ENCODE measurements at regions not wholly inside any gene's neighbourhood (a gene's known extent, or its start where the extent isn't known, plus 50 kb on each side); places are given as distances from the start of the nearest gene placed in this dataset.
"Not testable (repeated sequence)": the region's sequence is repeated elsewhere in the genome, so short reads cannot be mapped to it uniquely, and the experiment has no call there.

DNA sequence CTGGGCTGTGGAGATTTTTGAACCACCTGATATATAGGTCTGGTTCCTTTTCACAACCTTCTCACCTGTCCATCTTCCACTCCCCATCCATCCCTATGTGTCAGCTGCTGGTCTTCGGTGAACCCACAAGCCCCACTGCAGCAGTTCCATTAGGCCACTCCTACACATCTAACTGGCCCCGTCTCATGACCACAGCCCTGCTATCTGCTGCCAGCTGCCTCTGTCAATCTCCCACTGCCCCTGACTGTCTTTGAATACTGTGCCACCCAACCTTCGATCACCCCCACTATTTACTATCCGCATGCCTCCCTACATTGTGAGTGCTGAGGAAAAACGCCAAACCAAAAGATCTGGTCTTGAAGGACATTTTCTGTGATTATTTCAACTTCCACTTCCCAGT lies 795.4 kb downstream of the IGSF11 start:
- no peaks in the 10 kb centered on the region for H3K4me1 Mint-ChIP-seq (ENCODE audit: low read depth)
- CTCF ChIA-PET, result no interaction called here

DNA sequence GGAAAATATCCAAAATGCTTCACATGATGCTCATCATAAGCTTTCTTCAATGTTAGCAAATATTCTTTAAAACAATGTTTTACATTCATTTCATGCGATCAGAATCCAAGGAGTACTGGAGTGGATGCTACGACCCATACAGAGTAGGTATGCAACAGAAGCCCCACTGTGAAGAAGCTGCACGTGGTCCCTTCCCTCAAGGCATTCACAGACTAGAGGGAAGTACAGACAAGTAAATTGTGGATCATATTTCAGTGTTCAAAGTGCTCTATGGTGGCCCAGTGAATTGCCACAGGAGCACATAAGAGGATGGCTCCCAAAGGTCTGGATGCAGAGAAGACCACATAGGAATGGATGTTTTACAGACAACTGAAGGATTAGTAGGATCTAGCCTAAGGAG lies 789.9 kb downstream of the IGSF11 start:
- ChIA-PET CTCF (no interaction called here), POLR2A (no interaction called here)
- no peaks in the 10 kb centered on the region for H3K4me1 Mint-ChIP-seq (ENCODE audit: low read depth)

More for the DNA sequence above, 795.4 kb downstream of the IGSF11 start:
- POLR2A ChIA-PET, result no interaction called here
- H3K9me3 Mint-ChIP-seq (ENCODE audit: insufficient read depth), result no peaks in the 10 kb centered on the region
- ATAC-seq (no peak), DNase-seq (no peak)
- no peak overlapping the region for H3K27ac Mint-ChIP-seq
- no peaks in the 10 kb centered on the region for H3K36me3 Mint-ChIP-seq (ENCODE audit: low read depth)
- no peak overlapping the region for H3K4me3 Mint-ChIP-seq
- H3K27me3 Mint-ChIP-seq (ENCODE audit: low read depth), result no peaks in the 10 kb centered on the region

DNA sequence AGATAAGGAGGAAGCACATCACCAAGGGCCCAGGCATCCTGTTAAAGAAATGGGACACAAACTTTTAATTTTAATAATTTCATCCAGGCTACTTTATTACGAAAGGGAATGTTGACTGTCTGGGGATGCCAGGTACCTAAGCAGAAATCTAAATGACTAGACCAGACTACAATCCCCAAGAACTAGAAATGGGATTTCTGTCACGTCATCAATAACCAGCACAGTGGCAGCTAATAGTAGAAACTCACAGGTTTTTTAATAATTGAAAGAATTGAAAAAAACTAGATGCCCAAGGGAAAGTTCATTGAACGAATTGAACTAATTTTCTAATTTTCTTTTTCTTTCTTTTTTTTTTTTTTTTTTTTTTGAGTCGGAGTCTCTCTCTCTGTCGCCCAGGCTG lies 789.3 kb downstream of the IGSF11 start:
- CTCF ChIA-PET, result no interaction called here
- Mint-ChIP-seq H3K36me3 (ENCODE audit: low read depth) (no peaks in the 10 kb centered on the region), H3K4me1 (ENCODE audit: low read depth) (no peaks in the 10 kb centered on the region), H3K27ac (no peak overlapping the region), H3K9me3 (ENCODE audit: insufficient read depth) (no peaks in the 10 kb centered on the region), H3K27me3 (ENCODE audit: low read depth) (no peaks in the 10 kb centered on the region), H3K4me3 (no peak overlapping the region)
- POLR2A ChIA-PET, result no interaction called here
- no peak for ATAC-seq
- no peak for DNase-seq

More for the DNA sequence above, 789.9 kb downstream of the IGSF11 start:
- Mint-ChIP-seq H3K27me3 (ENCODE audit: low read depth) (no peaks in the 10 kb centered on the region), H3K4me3 (no peak overlapping the region), H3K36me3 (ENCODE audit: low read depth) (no peaks in the 10 kb centered on the region), H3K9me3 (ENCODE audit: insufficient read depth) (no peaks in the 10 kb centered on the region), H3K27ac (no peak overlapping the region)
- DNase-seq (no peak), ATAC-seq (no peak)

DNA sequence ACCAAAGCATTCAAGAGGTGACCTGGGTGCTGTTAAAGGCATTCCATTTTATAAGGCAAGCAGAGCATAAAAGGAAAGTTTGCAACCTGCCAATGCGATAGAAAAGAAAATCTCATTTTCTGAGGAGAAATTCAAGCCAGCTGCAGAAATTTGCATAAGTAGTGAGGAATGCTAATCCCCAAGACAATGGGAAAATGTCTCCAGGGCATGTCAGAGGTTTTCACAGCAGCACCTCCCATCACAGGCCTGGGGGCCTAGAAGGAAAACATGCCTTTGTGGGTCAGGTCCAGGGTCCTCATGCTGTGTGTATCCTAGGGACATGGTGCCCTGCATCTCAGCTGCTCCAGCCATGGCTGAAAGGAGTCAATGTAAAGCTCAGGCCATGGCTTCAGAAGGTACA lies 775.8 kb downstream of the IGSF11 start:
- H3K4me3 Mint-ChIP-seq; DNase-seq; ATAC-seq; H3K9me3 Mint-ChIP-seq (ENCODE audit: insufficient read depth); H3K27me3 Mint-ChIP-seq (ENCODE audit: low read depth); CTCF ChIA-PET; H3K4me1 Mint-ChIP-seq (ENCODE audit: low read depth); H3K27ac Mint-ChIP-seq; POLR2A ChIA-PET; H3K36me3 Mint-ChIP-seq (ENCODE audit: low read depth): not testable (repeated sequence)

DNA sequence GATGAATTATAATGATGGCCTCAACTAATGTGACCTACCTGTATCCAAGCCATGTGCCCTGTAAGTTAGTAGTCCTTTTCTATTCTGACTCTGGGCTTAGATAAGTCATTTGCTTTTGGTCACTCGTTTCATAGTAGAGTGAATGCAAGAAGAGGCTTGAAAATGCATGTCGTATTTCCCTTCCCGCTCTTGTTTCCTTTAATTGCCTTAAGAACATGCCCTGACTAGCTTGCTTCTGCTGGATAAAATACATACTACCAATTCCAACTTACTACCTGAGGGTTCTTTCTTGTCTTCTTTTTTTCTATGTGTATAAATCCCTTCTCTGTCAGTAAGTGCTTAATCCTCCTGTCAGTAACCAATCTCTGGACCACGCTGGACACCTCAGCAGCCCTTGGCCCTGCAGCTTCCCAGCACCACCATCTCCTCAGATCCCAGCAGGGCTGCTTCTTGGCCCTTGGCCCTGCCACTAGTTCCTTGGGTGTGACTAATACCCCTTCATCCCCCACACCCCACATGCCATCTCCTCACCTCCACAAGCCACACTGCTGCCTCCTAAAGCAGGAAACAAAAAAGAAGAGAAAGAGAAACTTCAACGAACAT lies 771.7 kb downstream of the IGSF11 start:
- no peaks in the 10 kb centered on the region for H3K27me3 Mint-ChIP-seq (ENCODE audit: low read depth)
- POLR2A ChIA-PET, result no interaction called here
- no peak overlapping the region for H3K27ac Mint-ChIP-seq
- H3K9me3 Mint-ChIP-seq (ENCODE audit: insufficient read depth), result no peaks in the 10 kb centered on the region
- no peak overlapping the region for H3K4me3 Mint-ChIP-seq
- H3K4me1 Mint-ChIP-seq (ENCODE audit: low read depth), result no peaks in the 10 kb centered on the region
- no peaks in the 10 kb centered on the region for H3K36me3 Mint-ChIP-seq (ENCODE audit: low read depth)
- ATAC-seq (no peak), DNase-seq (no peak)
- CTCF ChIA-PET, result no interaction called here

- DNase-seq (no peak), ATAC-seq (no peak)
- no peaks in the 10 kb centered on the region for H3K4me1 Mint-ChIP-seq (ENCODE audit: low read depth)
- H3K27me3 Mint-ChIP-seq (ENCODE audit: low read depth), result no peaks in the 10 kb centered on the region
- ChIA-PET CTCF (no interaction called here), POLR2A (no interaction called here)
- H3K4me3 Mint-ChIP-seq, result no peak overlapping the region
- H3K9me3 Mint-ChIP-seq (ENCODE audit: insufficient read depth), result peaks cover 4% of the 10 kb centered on the region
- H3K27ac Mint-ChIP-seq, result no peak overlapping the region
- no peaks in the 10 kb centered on the region for H3K36me3 Mint-ChIP-seq (ENCODE audit: low read depth)
These were observed 767.1 kb downstream of the IGSF11 start for GRCh38 chr3:118267588-118267987.

DNA sequence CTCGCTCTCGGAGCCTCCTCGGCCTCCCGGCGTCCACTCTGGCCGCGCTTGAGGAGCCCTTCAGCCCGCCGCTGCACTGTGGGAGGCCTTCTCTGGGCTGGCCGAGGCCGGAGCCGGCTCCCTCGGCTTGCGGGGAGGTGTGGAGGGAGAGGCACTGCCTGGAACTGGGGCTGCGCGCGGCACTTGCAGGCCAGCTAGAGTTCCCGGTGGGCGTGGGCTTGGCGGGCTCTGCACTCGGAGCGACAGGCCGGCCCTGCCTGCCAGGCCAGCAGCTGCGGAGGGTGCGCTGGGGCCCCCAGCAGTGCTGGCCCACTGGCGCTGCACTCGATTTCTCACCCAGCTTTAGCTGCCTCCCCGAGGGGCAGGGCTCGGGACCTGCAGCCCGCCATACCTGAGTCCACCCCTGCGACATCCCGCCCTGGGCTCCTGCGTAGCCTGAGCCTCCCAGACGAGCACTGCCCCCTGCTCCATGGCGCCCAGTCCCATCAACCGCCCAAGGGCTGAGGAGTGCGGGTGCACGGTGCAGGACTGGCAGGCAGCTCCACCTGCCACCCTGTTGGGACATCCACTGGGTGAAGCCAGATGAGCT lies 765.0 kb downstream of the IGSF11 start:
- Mint-ChIP-seq H3K27ac (no peak overlapping the region), H3K4me1 (ENCODE audit: low read depth) (no peaks in the 10 kb centered on the region), H3K4me3 (no peak overlapping the region), H3K36me3 (ENCODE audit: low read depth) (no peaks in the 10 kb centered on the region), H3K9me3 (ENCODE audit: insufficient read depth) (peaks cover 8% of the 10 kb centered on the region), H3K27me3 (ENCODE audit: low read depth) (no peaks in the 10 kb centered on the region)
- ATAC-seq, result no peak
- POLR2A ChIA-PET, result no interaction called here
- no peak for DNase-seq
- CTCF ChIA-PET, result no interaction called here

DNA sequence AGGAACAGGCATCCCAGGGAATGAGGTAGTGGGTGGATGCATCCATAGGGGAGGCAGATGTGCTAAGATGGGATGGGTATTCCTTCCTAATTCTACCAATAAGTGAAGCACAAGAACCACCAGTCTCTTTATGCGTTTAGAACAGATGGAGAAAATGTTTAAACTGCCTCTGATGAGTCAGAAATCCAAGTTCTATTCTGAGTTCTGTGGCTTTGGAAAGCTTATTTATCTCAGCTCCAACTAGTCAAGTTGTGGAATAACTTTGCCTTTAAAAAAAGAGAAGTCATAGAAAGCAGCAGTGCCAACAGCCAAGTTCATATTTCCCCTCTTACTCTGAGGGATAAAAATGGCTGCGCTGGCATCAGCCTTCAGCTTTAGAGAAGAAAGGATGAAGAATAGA lies 761.7 kb downstream of the IGSF11 start:
- H3K27me3 Mint-ChIP-seq (ENCODE audit: low read depth), result no peaks in the 10 kb centered on the region
- H3K36me3 Mint-ChIP-seq (ENCODE audit: low read depth), result no peaks in the 10 kb centered on the region
- DNase-seq, result no peak
- no peak overlapping the region for H3K4me3 Mint-ChIP-seq
- CTCF ChIA-PET, result no interaction called here
- ATAC-seq, result no peak
- POLR2A ChIA-PET, result no interaction called here
- no peak overlapping the region for H3K27ac Mint-ChIP-seq
- peaks cover 8% of the 10 kb centered on the region for H3K9me3 Mint-ChIP-seq (ENCODE audit: insufficient read depth)
- H3K4me1 Mint-ChIP-seq (ENCODE audit: low read depth), result no peaks in the 10 kb centered on the region

GRCh38 chr3:118277814-118278213 lies 756.8 kb downstream of the IGSF11 start:
- Mint-ChIP-seq H3K4me3 (no peak overlapping the region), H3K27me3 (ENCODE audit: low read depth) (no peaks in the 10 kb centered on the region), H3K9me3 (ENCODE audit: insufficient read depth) (peaks cover 4% of the 10 kb centered on the region), H3K36me3 (ENCODE audit: low read depth) (no peaks in the 10 kb centered on the region), H3K4me1 (ENCODE audit: low read depth) (no peaks in the 10 kb centered on the region), H3K27ac (no peak overlapping the region)
- ChIA-PET CTCF (no interaction called here), POLR2A (no interaction called here)
- DNase-seq, result no peak
- ATAC-seq, result no peak

GRCh38 chr3:118292841-118293240 lies 741.8 kb downstream of the IGSF11 start:
- peaks cover 25% of the 10 kb centered on the region for H3K9me3 Mint-ChIP-seq (ENCODE audit: insufficient read depth)
- ChIA-PET CTCF (no interaction called here), POLR2A (no interaction called here)
- H3K27ac Mint-ChIP-seq, result no peak overlapping the region
- DNase-seq (no peak), ATAC-seq (no peak)
- no peaks in the 10 kb centered on the region for H3K36me3 Mint-ChIP-seq (ENCODE audit: low read depth)
- no peak overlapping the region for H3K4me3 Mint-ChIP-seq
- no peaks in the 10 kb centered on the region for H3K27me3 Mint-ChIP-seq (ENCODE audit: low read depth)
- no peaks in the 10 kb centered on the region for H3K4me1 Mint-ChIP-seq (ENCODE audit: low read depth)

DNA sequence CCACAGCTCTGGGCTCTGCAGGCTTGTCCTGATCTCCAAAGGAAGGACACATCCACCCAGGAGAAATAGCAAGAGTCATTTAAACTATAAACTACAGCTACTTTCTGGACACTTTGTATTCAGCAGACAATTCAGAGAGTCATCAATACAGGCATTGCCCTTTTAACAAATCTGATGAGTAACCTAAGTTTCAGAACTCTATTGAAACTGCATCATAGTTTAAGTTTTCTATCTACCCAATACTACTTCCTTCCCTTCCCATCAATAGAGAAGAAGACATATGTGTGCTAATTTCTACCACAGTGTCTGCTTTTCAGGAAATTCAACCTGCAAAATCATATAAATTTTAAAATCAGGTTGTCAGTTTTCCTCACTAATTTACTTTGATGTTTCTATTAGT lies 736.5 kb downstream of the IGSF11 start:
- no peak for ATAC-seq
- ChIA-PET CTCF (no interaction called here), POLR2A (no interaction called here)
- no peaks in the 10 kb centered on the region for H3K36me3 Mint-ChIP-seq (ENCODE audit: low read depth)
- H3K9me3 Mint-ChIP-seq (ENCODE audit: insufficient read depth), result peaks cover 2% of the 10 kb centered on the region
- no peak overlapping the region for H3K27ac Mint-ChIP-seq
- DNase-seq, result no peak
- H3K4me3 Mint-ChIP-seq, result no peak overlapping the region
- H3K27me3 Mint-ChIP-seq (ENCODE audit: low read depth), result no peaks in the 10 kb centered on the region
- H3K4me1 Mint-ChIP-seq (ENCODE audit: low read depth), result no peaks in the 10 kb centered on the region

DNA sequence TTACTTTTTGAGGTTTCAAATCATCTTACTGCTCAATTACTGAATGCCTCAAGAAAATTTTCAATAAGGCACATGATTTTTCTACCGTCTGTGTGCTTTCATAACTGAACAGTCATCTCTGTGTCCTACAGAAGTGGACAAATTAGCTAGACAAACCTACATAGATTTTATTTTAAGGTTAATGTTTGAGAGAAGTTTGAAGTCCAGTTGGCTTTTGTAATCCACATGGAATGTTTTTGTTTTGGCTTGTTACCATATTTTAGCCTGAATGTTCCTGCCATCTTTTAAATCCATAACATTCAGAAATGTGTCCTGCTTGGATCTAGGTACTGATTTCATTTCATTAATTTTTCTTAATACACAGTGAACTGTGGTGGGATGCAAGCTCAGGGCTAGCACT lies 730.1 kb downstream of the IGSF11 start:
- H3K4me3 Mint-ChIP-seq, result no peak overlapping the region
- no peaks in the 10 kb centered on the region for H3K27me3 Mint-ChIP-seq (ENCODE audit: low read depth)
- no peak for ATAC-seq
- no peaks in the 10 kb centered on the region for H3K36me3 Mint-ChIP-seq (ENCODE audit: low read depth)
- ChIA-PET CTCF (no interaction called here), POLR2A (no interaction called here)
- no peaks in the 10 kb centered on the region for H3K4me1 Mint-ChIP-seq (ENCODE audit: low read depth)
- H3K27ac Mint-ChIP-seq, result no peak overlapping the region
- DNase-seq, result no peak
- H3K9me3 Mint-ChIP-seq (ENCODE audit: insufficient read depth), result no peaks in the 10 kb centered on the region

DNA sequence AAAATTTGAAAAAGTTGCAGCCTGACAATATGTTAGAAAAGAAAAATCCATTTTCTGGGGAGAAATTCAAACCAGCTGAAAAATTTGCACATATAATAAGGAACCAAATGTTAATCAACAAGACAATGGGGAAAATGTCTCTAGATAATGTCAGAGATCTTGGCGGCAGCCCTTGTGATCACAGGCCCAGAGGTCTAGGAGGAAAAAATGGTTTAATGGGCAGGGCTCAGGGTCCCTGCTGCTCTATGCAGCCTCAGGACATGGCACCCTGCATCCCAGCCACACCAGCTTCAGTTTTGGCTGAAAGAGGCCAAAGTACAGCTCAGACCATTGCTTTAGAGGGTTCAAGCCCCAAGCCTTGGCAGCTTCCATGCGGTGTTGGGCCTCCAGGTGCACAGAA lies 701.9 kb downstream of the IGSF11 start:
- ATAC-seq (no peak), DNase-seq (no peak)
- no peak overlapping the region for H3K4me3 Mint-ChIP-seq
- CTCF ChIA-PET, result no interaction called here
- H3K27ac Mint-ChIP-seq, result no peak overlapping the region
- no peaks in the 10 kb centered on the region for H3K4me1 Mint-ChIP-seq (ENCODE audit: low read depth)
- H3K9me3 Mint-ChIP-seq (ENCODE audit: insufficient read depth), result peaks cover 22% of the 10 kb centered on the region
- H3K36me3 Mint-ChIP-seq (ENCODE audit: low read depth), result no peaks in the 10 kb centered on the region
- POLR2A ChIA-PET, result no interaction called here
- H3K27me3 Mint-ChIP-seq (ENCODE audit: low read depth), result no peaks in the 10 kb centered on the region

Data from activated CD8-positive, alpha-beta T cell treated with anti-CD3 and anti-CD28 coated beads, Interleukin-2, amount 10 ng/mL, durations not matched to agents 7 days and 5 days (primary cell).